Stimulated activated CD4-positive, alpha-beta T cell treated with anti-CD3 and anti-CD28 coated beads, Interleukin-12 subunit alpha, Interleukin-12 subunit beta, amount 100 ng/mL, for 4 hours (primary cell): ENCODE measurements at regions not wholly inside any gene's neighbourhood (a gene's known extent, or its start where the extent isn't known, plus 50 kb on each side); places are given as distances from the start of the nearest gene placed in this dataset.

ENCODE experiments used
- DNase-seq: peaks from one replicate; pipeline ENCODE4 v3.0.0-alpha.2; 2020

DNA sequence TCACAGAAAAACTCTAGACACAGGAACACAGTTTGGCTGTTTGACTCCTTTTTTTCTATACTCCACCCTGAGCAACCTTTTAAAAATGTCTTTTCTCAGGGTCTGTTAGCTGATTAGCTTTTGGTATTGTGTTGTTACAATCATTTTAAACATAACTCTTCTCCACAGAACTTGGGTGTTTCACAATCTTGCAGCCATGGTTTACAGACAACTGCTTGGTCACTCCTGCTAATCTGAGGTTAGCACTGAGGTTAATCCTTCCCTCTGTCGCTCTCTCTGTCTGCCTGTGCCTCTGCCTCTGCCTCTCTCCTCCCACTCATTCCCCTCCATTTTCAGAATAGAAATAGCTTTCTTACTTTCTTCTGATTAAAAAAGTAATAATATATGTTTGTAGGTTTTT lies 62.4 kb upstream of the ZBED5 start:
- no peak for DNase-seq

DNA sequence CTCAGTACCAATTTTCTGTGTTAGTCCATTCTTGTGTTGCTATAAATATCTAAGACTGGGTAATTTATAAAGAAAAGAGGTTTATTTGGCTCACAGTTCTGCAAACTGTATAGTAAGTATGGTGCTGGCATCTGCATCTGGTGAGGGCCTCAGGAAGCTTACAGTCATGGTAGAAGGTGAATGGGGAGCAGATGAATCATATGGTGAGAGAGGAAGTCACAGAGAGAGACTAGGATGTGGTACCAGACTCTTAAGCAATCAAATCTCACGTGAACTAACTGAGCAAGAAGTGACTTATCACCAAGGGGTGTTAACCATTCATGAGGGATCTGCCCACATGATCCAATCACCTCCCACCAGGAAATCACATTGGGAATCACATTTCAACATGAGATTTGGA lies 60.8 kb upstream of the ZBED5 start:
- no peak for DNase-seq

DNA sequence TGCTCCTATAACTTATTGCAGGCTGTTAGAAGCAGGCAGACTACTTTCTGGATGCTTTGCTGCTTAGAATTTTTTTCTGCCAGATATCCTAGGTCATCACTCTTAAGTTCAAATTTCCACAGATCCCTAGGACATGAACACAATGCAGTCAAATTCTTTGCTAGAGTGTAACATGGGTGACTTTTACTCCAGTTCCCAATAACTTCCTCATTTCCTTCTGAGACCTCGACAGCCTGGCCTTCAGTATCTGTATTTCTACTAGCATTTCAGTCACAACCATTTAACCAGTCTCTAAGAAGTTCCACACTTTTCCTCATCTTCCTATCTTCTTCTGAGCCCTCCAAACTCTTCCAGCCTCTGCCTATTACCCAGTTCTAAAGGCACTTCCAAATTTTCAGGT lies 60.4 kb upstream of the ZBED5 start:
- DNase-seq = no peak

DNA sequence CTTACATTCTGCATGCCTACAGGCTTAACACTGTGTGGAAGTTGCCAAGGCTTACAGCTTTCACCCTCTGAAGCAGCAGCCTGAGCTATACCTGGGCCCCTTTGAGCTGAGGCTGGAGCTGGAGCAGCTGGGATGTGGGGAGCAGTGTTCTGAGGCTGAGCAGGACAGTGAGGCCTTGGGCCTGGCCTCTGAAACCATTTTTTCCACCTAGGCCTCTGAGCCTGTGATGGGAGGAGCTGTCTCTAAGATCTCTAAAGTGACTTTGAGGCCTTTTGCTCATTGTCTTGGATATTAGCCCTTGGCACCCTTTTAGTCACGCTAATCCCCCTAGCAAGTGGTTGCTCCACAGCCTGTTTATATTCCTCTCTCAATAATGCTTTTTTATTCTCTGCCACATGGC lies 59.9 kb upstream of the ZBED5 start:
- DNase-seq = no peak

- no peak for DNase-seq
These were observed 58.8 kb upstream of the ZBED5 start for GRCh38 chr11:10916665-10917064.

- no peak for DNase-seq
These were observed 56.2 kb upstream of the ZBED5 start for GRCh38 chr11:10914050-10914449.

- DNase-seq = no peak
These were observed 55.2 kb upstream of the ZBED5 start for GRCh38 chr11:10913075-10913474.

DNA sequence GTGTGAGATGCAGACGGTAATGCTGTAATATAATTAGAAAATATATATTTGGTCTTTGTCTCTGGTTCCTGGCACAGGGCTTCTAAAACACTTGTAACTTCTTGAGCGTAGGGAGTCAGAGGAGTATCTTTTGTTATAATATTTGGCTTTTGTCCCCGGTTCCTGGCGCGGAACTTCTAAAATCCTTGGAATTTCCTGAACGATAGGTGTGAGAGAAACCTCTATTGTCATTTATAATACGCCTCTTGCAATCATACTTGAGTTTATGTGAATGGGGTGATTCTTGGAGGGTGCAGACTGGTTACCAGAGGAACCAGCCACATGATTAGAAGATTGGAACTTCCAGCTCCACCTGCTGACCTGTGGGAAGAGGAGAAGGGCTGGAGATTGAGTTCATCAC lies 54.1 kb upstream of the ZBED5 start:
- no peak for DNase-seq

- DNase-seq = no peak
These were observed 51.5 kb upstream of the ZBED5 start for GRCh38 chr11:10909141-10909883.

DNA sequence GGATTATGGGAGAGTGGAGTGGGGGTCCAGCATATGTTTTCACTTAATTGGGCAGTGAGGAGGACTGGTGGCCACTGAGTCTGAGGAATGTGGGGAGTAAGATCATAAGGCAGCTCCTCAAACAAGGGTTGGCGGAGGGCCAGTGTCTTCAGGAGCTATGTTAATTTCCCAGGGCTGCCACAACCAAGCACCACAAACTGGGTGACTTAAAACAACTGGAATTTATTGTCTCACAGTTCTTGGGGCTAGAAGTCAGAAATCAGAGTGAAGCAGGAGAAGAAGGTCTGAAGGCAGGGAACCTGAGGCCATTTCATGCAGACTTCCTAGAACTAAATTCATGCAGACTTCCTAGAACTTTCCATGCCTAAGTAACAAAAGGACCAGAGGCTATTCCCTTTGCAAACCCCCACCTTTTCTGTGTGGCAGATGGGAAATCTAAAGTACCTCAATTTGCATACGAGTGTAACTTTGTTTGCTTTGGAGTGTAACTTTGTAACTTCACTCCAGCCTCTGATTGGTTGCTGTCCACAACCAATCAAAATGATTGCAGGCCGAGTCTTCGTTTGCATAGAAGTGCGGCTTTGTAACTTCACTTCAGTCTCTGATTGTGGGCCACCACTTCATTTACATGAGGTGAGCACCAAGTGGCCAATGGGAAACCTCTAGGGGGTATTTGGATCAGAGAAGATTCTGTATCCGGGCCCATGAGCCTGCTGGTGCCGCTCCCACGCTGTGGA lies 50.5 kb upstream of the ZBED5 start:
- no peak for DNase-seq
